ENCODE measurements at regions not wholly inside any gene's neighbourhood (a gene's known extent, or its start where the extent isn't known, plus 50 kb on each side); places are given as distances from the start of the nearest gene placed in this dataset.
"Not testable (repeated sequence)": the region's sequence is repeated elsewhere in the genome, so short reads cannot be mapped to it uniquely, and the experiment has no call there.

GRCh38 chr6:78781001-78781400, 86.3 kb upstream of the IRAK1BP1 start:
- Histone ChIP-seq H3K36me3 (ENCODE audit: insufficient read depth) (no peaks in the 10 kb centered on the region; the same call in 1 of the 2 replicates), H3K27ac (ENCODE audit: low read depth) (no peak overlapping the region), H3F3A (replicated peaks; ENCODE audit: low read depth) (no peaks in the 10 kb centered on the region), H3K4me1 (ENCODE audit: insufficient read depth) (no peaks in the 10 kb centered on the region), H3K4me3 (no peak overlapping the region), H3K27me3 (ENCODE audit: insufficient read depth) (no peaks in the 10 kb centered on the region), H3K4me2 (no peak overlapping the region), H4K20me1 (replicated peaks; ENCODE audit: insufficient read depth) (no peaks in the 10 kb centered on the region), H3K79me2 (replicated peaks; ENCODE audit: insufficient read depth) (no peaks in the 10 kb centered on the region), H3K9me2 (ENCODE audit: insufficient read depth) (peaks cover 6% of the 10 kb centered on the region; the same call in 1 of the 2 replicates), H2AFZ (0 out of 2 replicates have a peak overlapping the region, but pooled peaks have one; percentile 66)
- no peak for DNase-seq (ENCODE audit: low spot score)
- Mint-ChIP-seq H3K36me3 (ENCODE audit: low read depth) (peaks cover 16% of the 10 kb centered on the region), H3K4me3 (no peak overlapping the region), H3K27ac (no peak overlapping the region), H3K4me1 (no peaks in the 10 kb centered on the region), H3K27me3 (ENCODE audit: insufficient read depth, low read depth, poor library complexity) (no peaks in the 10 kb centered on the region), H3K9me3 (peaks cover 35% of the 10 kb centered on the region)
- TF ChIP-seq EZH2phosphoT487 (IDR thresholded peaks at IDR 0.05; ENCODE audit: unreplicated experiment) (no peak), REST (IDR thresholded peaks at IDR 0.05; ENCODE audit: unreplicated experiment) (no peak), ETS1 (IDR thresholded peaks at IDR 0.05) (no peak), STAT1 (IDR thresholded peaks at IDR 0.05; ENCODE audit: unreplicated experiment) (no peak), CTCF (conservative IDR thresholded peaks at IDR 0.05; ENCODE audit: low read depth in 2 of 2) (no peak), POLR2AphosphoS5 (IDR thresholded peaks at IDR 0.05; ENCODE audit: low read depth) (no peak), CREB1 (CRISPR knock-in tag; IDR thresholded peaks at IDR 0.05; ENCODE audit: low read depth) (no peak), ZNF331 (CRISPR knock-in tag; IDR thresholded peaks at IDR 0.05; ENCODE audit: low read depth) (no peak)
- no peak for ATAC-seq

GRCh38 chr6:78783366-78783765, 84.0 kb upstream of the IRAK1BP1 start:
- not testable (repeated sequence) for H3K4me2 ChIP-seq; H3K27me3 Mint-ChIP-seq (ENCODE audit: insufficient read depth, low read depth, poor library complexity); H3K27me3 ChIP-seq (ENCODE audit: insufficient read depth); H3F3A ChIP-seq (replicated peaks; ENCODE audit: low read depth); H3K4me1 ChIP-seq (ENCODE audit: insufficient read depth); H2AFZ ChIP-seq; H3K79me2 ChIP-seq (replicated peaks; ENCODE audit: insufficient read depth); H3K27ac ChIP-seq (ENCODE audit: low read depth); DNase-seq (ENCODE audit: low spot score); H4K20me1 ChIP-seq (replicated peaks; ENCODE audit: insufficient read depth); H3K4me1 Mint-ChIP-seq; H3K36me3 ChIP-seq (ENCODE audit: insufficient read depth); ATAC-seq; H3K4me3 ChIP-seq; H3K9me2 ChIP-seq (ENCODE audit: insufficient read depth); H3K4me3 Mint-ChIP-seq; H3K27ac Mint-ChIP-seq
- Mint-ChIP-seq H3K36me3 (ENCODE audit: low read depth) (peaks cover 16% of the 10 kb centered on the region), H3K9me3 (peaks cover 41% of the 10 kb centered on the region)

Data from GM23338 (cell line).